ENCODE measurements at regions not wholly inside any gene's neighbourhood (a gene's known extent, or its start where the extent isn't known, plus 50 kb on each side); places are given as distances from the start of the nearest gene placed in this dataset.

DNA sequence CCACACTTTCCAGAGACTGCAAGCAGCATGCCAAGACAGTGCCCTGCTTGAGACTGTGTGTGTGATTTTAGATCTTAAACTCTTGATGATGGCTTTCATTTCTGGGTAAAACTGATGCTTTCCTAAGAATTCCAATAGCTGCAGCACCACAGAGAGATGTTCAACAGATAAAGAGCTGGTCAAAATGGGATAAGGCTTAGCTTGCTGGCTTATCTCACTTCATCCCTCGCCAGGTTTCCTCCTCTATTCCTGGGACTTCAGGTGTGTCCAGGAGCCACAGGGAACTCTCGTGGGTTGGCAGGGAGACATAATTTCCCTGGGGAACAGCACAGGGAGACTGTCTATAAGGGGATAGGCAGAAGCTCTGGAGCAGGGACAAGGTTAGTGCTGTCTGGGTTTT lies 137.3 kb downstream of the KCTD15 start:
- H3K9me3 ChIP-seq = no peaks in the 10 kb centered on the region
- no peak overlapping the region for H3K4me3 ChIP-seq (ENCODE audit: low read depth in 2 of 2, low read length in 1 of 2)
- H3K4me1 ChIP-seq (ENCODE audit: control insufficient read depth in 1 of 2, insufficient read depth in 2 of 2, low read depth in 1 of 2, low read length in 1 of 2) = no peaks in the 10 kb centered on the region; a peak in 1 of 4 replicates
- DNase-seq = no peak
- no peak for TF ChIP-seq EZH2phosphoT487 (IDR thresholded peaks at IDR 0.05; ENCODE audit: borderline replicate concordance, low read depth)
- TF ChIP-seq JUND (IDR thresholded peaks at IDR 0.05) = no peak
- TF ChIP-seq, protein P1, sequence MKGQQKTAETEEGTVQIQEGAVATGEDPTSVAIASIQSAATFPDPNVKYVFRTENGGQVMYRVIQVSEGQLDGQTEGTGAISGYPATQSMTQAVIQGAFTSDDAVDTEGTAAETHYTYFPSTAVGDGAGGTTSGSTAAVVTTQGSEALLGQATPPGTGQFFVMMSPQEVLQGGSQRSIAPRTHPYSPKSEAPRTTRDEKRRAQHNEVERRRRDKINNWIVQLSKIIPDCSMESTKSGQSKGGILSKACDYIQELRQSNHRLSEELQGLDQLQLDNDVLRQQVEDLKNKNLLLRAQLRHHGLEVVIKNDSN (IDR thresholded peaks at IDR 0.05; ENCODE audit: borderline replicate concordance, low read depth) = no peak
- TF ChIP-seq TCF12 (IDR thresholded peaks at IDR 0.05) = no peak
- no peak for TF ChIP-seq CHD2 (IDR thresholded peaks at IDR 0.05; ENCODE audit: low read length, partially characterized antibody)
- TF ChIP-seq RXRA (IDR thresholded peaks at IDR 0.05; ENCODE audit: borderline replicate concordance, low read depth) = no peak
- TF ChIP-seq ELF1 (IDR thresholded peaks at IDR 0.05) = no peak
- TF ChIP-seq POLR2AphosphoS5 (IDR thresholded peaks at IDR 0.05; ENCODE audit: low read depth, low read length) = no peak
- no peak for TF ChIP-seq TAF1 (IDR thresholded peaks at IDR 0.05; ENCODE audit: borderline replicate concordance, low read depth, low read length)
- no peak for TF ChIP-seq SMC3 (IDR thresholded peaks at IDR 0.05; ENCODE audit: low read depth, low read length)
- H3K9me2 ChIP-seq = no peaks in the 10 kb centered on the region
- ChIA-PET CTCF (interaction anchor here (0.6 kb wide), 1 partner anchor 9 kb away, joined by 3 read pairs; no protein-coding TSS in a partner anchor), POLR2A (no interaction called here)
- no peaks in the 10 kb centered on the region for H4K20me1 ChIP-seq (ENCODE audit: insufficient read depth)
- no peaks in the 10 kb centered on the region for H3K27me3 ChIP-seq (ENCODE audit: insufficient read depth)
- no peak overlapping the region for H3K9ac ChIP-seq
- no peaks in the 10 kb centered on the region for H3F3A ChIP-seq (replicated peaks; ENCODE audit: insufficient read depth)
- WGBS (ENCODE audit: low lambda C conversion rate) = 7% methylated on average over 2 of the region's 2 CpGs
- no peak overlapping the region for H2AFZ ChIP-seq (ENCODE audit: low read depth)
- H3K27ac ChIP-seq (ENCODE audit: low read depth in 2 of 2, low read length in 1 of 2) = no peak overlapping the region
- H3K79me2 ChIP-seq (ENCODE audit: insufficient read depth) = no peaks in the 10 kb centered on the region
- no peaks in the 10 kb centered on the region for H3K36me3 ChIP-seq (replicated peaks in 1 of 2; ENCODE audit: control insufficient read depth in 1 of 2, insufficient read depth in 2 of 2, low read length in 1 of 2)
- no peak overlapping the region for H3K4me2 ChIP-seq

DNA sequence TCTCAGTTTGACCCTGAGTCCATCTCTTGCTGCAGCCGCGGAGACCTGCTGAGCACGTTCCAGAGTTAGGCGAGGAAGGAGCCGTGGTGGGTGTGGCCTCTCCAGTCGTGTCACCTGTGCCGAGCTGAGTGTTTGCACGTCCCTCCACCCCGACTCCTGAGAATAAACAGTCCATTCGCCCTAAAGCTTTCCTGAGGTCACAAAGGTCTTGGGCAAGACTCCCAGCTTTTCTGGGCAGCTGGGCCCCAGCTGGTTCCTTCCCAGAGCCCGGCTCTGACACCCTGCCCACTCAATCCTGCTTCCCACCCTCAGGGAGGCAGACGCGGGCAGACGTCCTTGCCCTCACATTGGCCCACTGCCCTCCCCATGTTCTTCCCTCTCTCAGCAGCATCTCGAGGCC lies 142.2 kb downstream of the KCTD15 start:
- Histone ChIP-seq H3K27me3 (ENCODE audit: insufficient read depth) (no peaks in the 10 kb centered on the region), H3K9me3 (no peaks in the 10 kb centered on the region), H4K20me1 (ENCODE audit: insufficient read depth) (no peaks in the 10 kb centered on the region), H3K79me2 (ENCODE audit: insufficient read depth) (no peaks in the 10 kb centered on the region), H3K9me2 (no peaks in the 10 kb centered on the region), H3K4me1 (ENCODE audit: control insufficient read depth in 1 of 2, insufficient read depth in 2 of 2, low read depth in 1 of 2, low read length in 1 of 2) (peaks cover 0 to 6% of the 10 kb centered on the region in 2 experiments; a peak in 1 of 4 replicates), H3K9ac (no peak overlapping the region), H3K4me2 (no peak overlapping the region), H2AFZ (ENCODE audit: low read depth) (no peak overlapping the region), H3F3A (replicated peaks; ENCODE audit: insufficient read depth) (no peaks in the 10 kb centered on the region), H3K36me3 (replicated peaks in 1 of 2; ENCODE audit: control insufficient read depth in 1 of 2, insufficient read depth in 2 of 2, low read length in 1 of 2) (no peaks in the 10 kb centered on the region), H3K27ac (ENCODE audit: low read depth in 2 of 2, low read length in 1 of 2) (no peak overlapping the region), H3K4me3 (ENCODE audit: low read depth in 2 of 2, low read length in 1 of 2) (no peak overlapping the region)
- WGBS (ENCODE audit: low lambda C conversion rate) = 23% methylated on average over 12 of the region's 15 CpGs
- DNase-seq = no peak
- TF ChIP-seq YY1 (IDR thresholded peaks at IDR 0.05; ENCODE audit: low read depth) = no peak
- TF ChIP-seq RFX5 (IDR thresholded peaks at IDR 0.05; ENCODE audit: low read length) = no peak
- no peak for TF ChIP-seq TCF12 (IDR thresholded peaks at IDR 0.05)
- no peak for TF ChIP-seq NFIC (IDR thresholded peaks at IDR 0.05; ENCODE audit: borderline replicate concordance)
- POLR2A ChIA-PET = interaction anchor here (0.6 kb wide), 1 partner anchor 14 kb away, joined by 3 read pairs; no protein-coding TSS in a partner anchor
- CTCF ChIA-PET = interaction anchor here (1.0 to 1.1 kb wide), 2 partner anchors 59 to 161 kb away, joined by 3 to 4 read pairs; no protein-coding TSS in a partner anchor

DNA sequence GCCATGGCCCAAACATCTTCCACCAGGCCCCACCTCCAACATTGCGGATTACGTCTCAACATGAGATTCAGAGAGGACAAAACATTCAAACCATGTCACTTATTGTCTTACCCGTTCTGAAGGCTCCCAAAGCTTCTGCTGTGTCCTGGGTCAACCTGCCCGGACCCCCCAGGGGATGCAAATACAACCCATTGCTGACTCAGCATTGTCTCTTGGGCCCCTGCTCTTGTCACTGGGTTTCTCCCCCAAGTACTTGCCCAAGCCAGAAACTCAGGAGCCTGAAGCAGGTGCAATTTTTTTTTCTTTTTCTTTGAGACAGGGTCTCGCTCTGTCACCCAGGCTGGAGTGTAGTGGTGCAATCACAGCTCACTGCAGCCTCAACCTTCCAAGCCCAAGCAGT lies 144.5 kb downstream of the KCTD15 start:
- Histone ChIP-seq H3K9me3 (no peaks in the 10 kb centered on the region), H4K20me1 (ENCODE audit: insufficient read depth) (no peaks in the 10 kb centered on the region), H3K4me1 (ENCODE audit: control insufficient read depth in 1 of 2, insufficient read depth in 2 of 2, low read depth in 1 of 2, low read length in 1 of 2) (peaks cover 0 to 6% of the 10 kb centered on the region in 2 experiments; a peak in 1 of 4 replicates), H3K79me2 (ENCODE audit: insufficient read depth) (no peaks in the 10 kb centered on the region), H3K36me3 (replicated peaks in 1 of 2; ENCODE audit: control insufficient read depth in 1 of 2, insufficient read depth in 2 of 2, low read length in 1 of 2) (no peaks in the 10 kb centered on the region), H3K4me2 (no peak overlapping the region), H3F3A (replicated peaks; ENCODE audit: insufficient read depth) (no peaks in the 10 kb centered on the region), H3K9me2 (no peaks in the 10 kb centered on the region), H3K27ac (ENCODE audit: low read depth in 2 of 2, low read length in 1 of 2) (no peak overlapping the region), H3K27me3 (ENCODE audit: insufficient read depth) (no peaks in the 10 kb centered on the region), H2AFZ (ENCODE audit: low read depth) (no peak overlapping the region), H3K4me3 (ENCODE audit: low read depth in 2 of 2, low read length in 1 of 2) (no peak overlapping the region), H3K9ac (no peak overlapping the region)
- ChIA-PET CTCF (interaction anchor here (1.5 kb wide), 1 partner anchor 8 kb away, joined by 3 read pairs; no protein-coding TSS in a partner anchor), POLR2A (no interaction called here)
- 54% methylated on average over 4 of the region's 5 CpGs for WGBS (ENCODE audit: low lambda C conversion rate)
- no peak for DNase-seq
- TF ChIP-seq NRF1 (IDR thresholded peaks at IDR 0.05; ENCODE audit: low read depth, low read length) = no peak
- no peak for TF ChIP-seq TCF12 (IDR thresholded peaks at IDR 0.05)
- no peak for TF ChIP-seq FOXM1 (IDR thresholded peaks at IDR 0.05; ENCODE audit: low read depth)

All from SK-N-SH (cell line).